Gastroesophageal sphincter (tissue), 4 donors: ENCODE measurements at regions not wholly inside any gene's neighbourhood (a gene's known extent, or its start where the extent isn't known, plus 50 kb on each side); places are given as distances from the start of the nearest gene placed in this dataset.

Experiments
- ATAC-seq: fragments of 150-250 bp; one replicate; pipeline ENCODE4 v1.9.1; 2016; ENCODE audit warnings: mild to moderate bottlenecking, moderate library complexity
- H3K27ac ChIP-seq, 4 donors: fragments of 200-600 bp; sonication (generic) in 3 of 4; 1 replicate in 3 of 4; 2 replicates in 1 of 4; pipeline ENCODE4 v1.5.1; 2016 to 2019
- H3K27me3 ChIP-seq: fragments of 200-600 bp; sonication (generic); one replicate; pipeline ENCODE4 v1.5.1; 2019
- H3K36me3 ChIP-seq, 2 donors: fragments of 200-600 bp; sonication (generic); one replicate each; pipeline ENCODE4 v1.5.1; 2019; ENCODE audit warnings: control low read depth in 1 of 2
- H3K4me1 ChIP-seq, 3 donors: fragments of 200-600 bp; sonication (generic); 1 replicate in 2 of 3; 2 replicates in 1 of 3; pipeline ENCODE4 v1.5.1; 2016 to 2019; ENCODE audit warnings: control low read depth in 2 of 3
- H3K4me3 ChIP-seq, 2 donors: fragments of 200-600 bp; sonication (generic); one replicate each; pipeline ENCODE4 v1.5.1; 2019; ENCODE audit warnings: mild to moderate bottlenecking in 1 of 2, moderate library complexity in 1 of 2
- H3K9me3 ChIP-seq, 3 donors: fragments of 200-600 bp; sonication (generic); one replicate each; pipeline ENCODE4 v1.5.1; 2017 to 2019; ENCODE audit warnings: control low read depth in 2 of 3
- CTCF ChIP-seq, 4 experiments: fragments of 200-600 bp in 2 of 4; fragments of 450-650 bp in 2 of 4; sonication (generic) in 1 of 4; IDR thresholded peaks; one replicate each; pipeline ENCODE4 v1.5.1; 2017 to 2019; ENCODE audit warnings: antibody characterized with exemption in 4 of 4, mild to moderate bottlenecking in 2 of 4, moderate library complexity in 2 of 4
- EP300 ChIP-seq: sonication (generic); formaldehyde crosslinking; IDR thresholded peaks from one replicate; pipeline ENCODE4 v1.6.1; 2017; ENCODE audit warnings: antibody characterized with exemption, mild to moderate bottlenecking
- POLR2A ChIP-seq, 2 donors: fragments of 450-650 bp; IDR thresholded peaks; one replicate each; pipeline ENCODE4 v1.6.1; 2017; ENCODE audit warnings: antibody characterized with exemption in 2 of 2, mild to moderate bottlenecking in 2 of 2, moderate library complexity in 1 of 2
- POLR2AphosphoS5 ChIP-seq: sonication (generic); formaldehyde crosslinking; IDR thresholded peaks from one replicate; pipeline ENCODE4 v1.6.1; 2017; ENCODE audit warnings: antibody characterized with exemption
- WGBS, 2 donors: methylation state at CpG; one replicate each; pipeline ENCODE4 v1.1.5; 2018; ENCODE audit warnings: low coverage in 1 of 2; 5-methylcytosine and 5-hydroxymethylcytosine counted together

GRCh38 chr6:148218542-148219258 is 123.9 kb upstream of the SASH1 start:
- TF ChIP-seq POLR2AphosphoS5 (no peak), CTCF (IDR thresholded peaks at IDR 0.05) (no peak), EP300 (no peak), POLR2A (IDR thresholded peaks at IDR 0.05) (no peak)
- 55 to 66% methylated on average over 2 to 3 of the region's 3 CpGs for WGBS, 2 donors
- H3K9me3 ChIP-seq = no peaks in the 10 kb centered on the region
- no peaks in the 10 kb centered on the region for H3K27me3 ChIP-seq
- no peaks in the 10 kb centered on the region for H3K36me3 ChIP-seq
- peaks cover 3 to 18% (median 5%) of the 10 kb centered on the region in 3 donors for H3K4me1 ChIP-seq
- ATAC-seq = peak; percentile 74
- no peak overlapping the region for H3K4me3 ChIP-seq
- H3K27ac ChIP-seq = peak overlapping the region in 2 of 4 donors; percentile 4 to 9

- no peak for TF ChIP-seq POLR2AphosphoS5
- no peak for TF ChIP-seq CTCF (IDR thresholded peaks at IDR 0.05)
- no peak for TF ChIP-seq POLR2A (IDR thresholded peaks at IDR 0.05)
- TF ChIP-seq EP300 = no peak
- no peak for ATAC-seq
- Histone ChIP-seq H3K36me3 (no peaks in the 10 kb centered on the region), H3K27me3 (no peaks in the 10 kb centered on the region), H3K4me1 (peaks cover 3 to 18% (median 5%) of the 10 kb centered on the region in 3 donors), H3K4me3 (no peak overlapping the region), H3K27ac (no peak overlapping the region), H3K9me3 (no peaks in the 10 kb centered on the region)
- 64 to 92% methylated on average over 6 of the region's 6 CpGs for WGBS, 2 donors
Observed at GRCh38 chr6:148221196-148221979, 121.2 kb upstream of the SASH1 start.

- TF ChIP-seq POLR2AphosphoS5 (no peak), POLR2A (IDR thresholded peaks at IDR 0.05) (no peak), EP300 (no peak), CTCF (IDR thresholded peaks at IDR 0.05) (no peak)
- no peaks in the 10 kb centered on the region for H3K9me3 ChIP-seq
- no peak for ATAC-seq
- H3K27ac ChIP-seq = no peak overlapping the region
- 67 to 95% methylated on average over 2 to 3 of the region's 3 CpGs for WGBS, 2 donors
- H3K4me3 ChIP-seq = no peak overlapping the region
- H3K27me3 ChIP-seq = no peaks in the 10 kb centered on the region
- H3K4me1 ChIP-seq = peaks cover 3 to 18% (median 5%) of the 10 kb centered on the region in 3 donors
- no peaks in the 10 kb centered on the region for H3K36me3 ChIP-seq
Observed at GRCh38 chr6:148222376-148222775, 120.3 kb upstream of the SASH1 start.

GRCh38 chr6:148222846-148223245 is 119.8 kb upstream of the SASH1 start:
- Histone ChIP-seq H3K27me3 (no peaks in the 10 kb centered on the region), H3K27ac (no peak overlapping the region), H3K9me3 (no peaks in the 10 kb centered on the region), H3K4me3 (no peak overlapping the region), H3K4me1 (peaks cover 3 to 18% (median 5%) of the 10 kb centered on the region in 3 donors), H3K36me3 (no peaks in the 10 kb centered on the region)
- WGBS, 2 donors = 39 to 81% methylated on average over 3 to 6 of the region's 6 CpGs
- ATAC-seq = no peak
- TF ChIP-seq POLR2AphosphoS5 (no peak), POLR2A (IDR thresholded peaks at IDR 0.05) (no peak), EP300 (no peak), CTCF (IDR thresholded peaks at IDR 0.05) (no peak)
